Lower leg skin (tissue), 3 donors: ENCODE measurements at regions not wholly inside any gene's neighbourhood (a gene's known extent, or its start where the extent isn't known, plus 50 kb on each side); places are given as distances from the start of the nearest gene placed in this dataset.

Experiments
- POLR2A ChIP-seq, 2 donors: fragments of 450-650 bp; IDR thresholded peaks; one replicate each; pipeline ENCODE4 v1.6.1; 2016 to 2017; ENCODE audit warnings: antibody characterized with exemption in 2 of 2, mild to moderate bottlenecking in 1 of 2, moderate library complexity in 1 of 2
- TF ChIP-seq, protein P1 (sequence below), 3 donors: fragments of 450-650 bp; IDR thresholded peaks; one replicate each; pipeline ENCODE4 v1.5.1; 2016; ENCODE audit warnings: antibody characterized with exemption in 3 of 3, mild to moderate bottlenecking in 3 of 3, moderate library complexity in 2 of 3

DNA sequence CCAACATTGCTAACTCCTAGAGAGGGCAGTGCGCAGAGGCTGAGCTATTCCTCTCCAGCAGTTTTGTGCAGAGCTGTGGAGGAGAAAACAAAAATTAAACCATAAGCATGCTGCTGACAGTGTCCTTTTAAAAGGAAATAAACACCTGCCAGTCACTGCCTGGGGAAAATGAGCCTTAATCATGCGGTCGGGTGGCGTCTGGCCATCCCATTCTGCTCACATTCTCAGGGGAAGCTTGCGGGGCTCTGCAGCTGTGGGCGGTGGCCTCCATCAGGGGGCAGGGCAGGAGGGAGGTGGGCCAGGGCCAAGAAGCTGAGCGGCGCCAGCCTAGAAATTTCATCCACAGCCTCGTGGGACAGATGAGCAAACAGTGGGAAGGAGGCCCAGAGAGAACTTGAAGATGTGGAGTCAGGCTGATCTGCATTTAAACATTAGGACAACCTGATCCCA is 71.0 kb upstream of the TP53I11 start:
- no peak for TF ChIP-seq POLR2A (IDR thresholded peaks at IDR 0.05)
- TF ChIP-seq, protein P1, sequence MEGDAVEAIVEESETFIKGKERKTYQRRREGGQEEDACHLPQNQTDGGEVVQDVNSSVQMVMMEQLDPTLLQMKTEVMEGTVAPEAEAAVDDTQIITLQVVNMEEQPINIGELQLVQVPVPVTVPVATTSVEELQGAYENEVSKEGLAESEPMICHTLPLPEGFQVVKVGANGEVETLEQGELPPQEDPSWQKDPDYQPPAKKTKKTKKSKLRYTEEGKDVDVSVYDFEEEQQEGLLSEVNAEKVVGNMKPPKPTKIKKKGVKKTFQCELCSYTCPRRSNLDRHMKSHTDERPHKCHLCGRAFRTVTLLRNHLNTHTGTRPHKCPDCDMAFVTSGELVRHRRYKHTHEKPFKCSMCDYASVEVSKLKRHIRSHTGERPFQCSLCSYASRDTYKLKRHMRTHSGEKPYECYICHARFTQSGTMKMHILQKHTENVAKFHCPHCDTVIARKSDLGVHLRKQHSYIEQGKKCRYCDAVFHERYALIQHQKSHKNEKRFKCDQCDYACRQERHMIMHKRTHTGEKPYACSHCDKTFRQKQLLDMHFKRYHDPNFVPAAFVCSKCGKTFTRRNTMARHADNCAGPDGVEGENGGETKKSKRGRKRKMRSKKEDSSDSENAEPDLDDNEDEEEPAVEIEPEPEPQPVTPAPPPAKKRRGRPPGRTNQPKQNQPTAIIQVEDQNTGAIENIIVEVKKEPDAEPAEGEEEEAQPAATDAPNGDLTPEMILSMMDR (IDR thresholded peaks at IDR 0.05), result no peak
